KMS-11 (cell line): ENCODE measurements at regions not wholly inside any gene's neighbourhood (a gene's known extent, or its start where the extent isn't known, plus 50 kb on each side); places are given as distances from the start of the nearest gene placed in this dataset.

ENCODE experiments used
- H2AFZ ChIP-seq: fragments of 200-600 bp; sonication (generic); 2 replicates; pipeline ENCODE4 v1.6.1; 2016; ENCODE audit warnings: antibody characterized with exemption, mixed run types, low read depth
- H3K27ac ChIP-seq: fragments of 200-600 bp; sonication (generic); 2 replicates; pipeline ENCODE4 v1.6.1; 2016; ENCODE audit warnings: mild to moderate bottlenecking, mixed run types
- H3K27me3 ChIP-seq: fragments of 200-600 bp; sonication (generic); 2 replicates; pipeline ENCODE4 v1.6.1; 2017; ENCODE audit warnings: mild to moderate bottlenecking, low read depth, mixed run types, moderate library complexity; ENCODE audit not compliant: insufficient read depth
- H3K36me3 ChIP-seq: fragments of 200-600 bp; sonication (generic); 2 replicates; pipeline ENCODE4 v1.6.1; 2017; ENCODE audit warnings: mild to moderate bottlenecking, mixed run types; ENCODE audit not compliant: insufficient read depth
- H3K4me1 ChIP-seq: fragments of 200-600 bp; sonication (generic); 2 replicates; pipeline ENCODE4 v1.6.1; 2016; ENCODE audit warnings: mild to moderate bottlenecking, low read depth, mixed run types; ENCODE audit not compliant: poor library complexity, severe bottlenecking
- H3K4me2 ChIP-seq: fragments of 200-600 bp; sonication (generic); 2 replicates; pipeline ENCODE4 v1.7.0; 2016; ENCODE audit warnings: mild to moderate bottlenecking, mixed run types
- H3K4me3 ChIP-seq: fragments of 200-600 bp; sonication (generic); IDR thresholded peaks from 2 replicates; pipeline ENCODE4 v1.6.1; 2017; ENCODE audit warnings: low read depth, low read length, mixed read lengths; ENCODE audit not compliant: insufficient read depth
- H3K79me2 ChIP-seq: fragments of 200-600 bp; sonication (generic); 2 replicates; pipeline ENCODE4 v1.6.1; 2016; ENCODE audit warnings: low read depth, mixed run types; ENCODE audit not compliant: insufficient read depth
- H3K9ac ChIP-seq: fragments of 200-600 bp; sonication (generic); 2 replicates; pipeline ENCODE4 v1.6.1; 2016; ENCODE audit warnings: mild to moderate bottlenecking, mixed run types
- H4K20me1 ChIP-seq: fragments of 200-600 bp; sonication (generic); 2 replicates; pipeline ENCODE4 v1.6.1; 2016; ENCODE audit warnings: mild to moderate bottlenecking, mixed run types; ENCODE audit not compliant: insufficient read depth
- CTCF ChIP-seq: fragments of 200-600 bp; sonication (generic); conservative IDR thresholded peaks from 2 replicates; pipeline ENCODE4 v1.6.1; 2017; ENCODE audit warnings: low read depth, mild to moderate bottlenecking, antibody characterized with exemption, low read length, moderate library complexity, mixed read lengths

GRCh38 chr2:12606472-12607000, 110.2 kb upstream of the TRIB2 start:
- H3K27ac ChIP-seq = no peak overlapping the region
- H3K9ac ChIP-seq = no peak overlapping the region

GRCh38 chr2:12607971-12608370, 108.8 kb upstream of the TRIB2 start:
- Histone ChIP-seq H3K27me3 (no peaks in the 10 kb centered on the region), H3K4me3 (no peak overlapping the region), H3K9ac (no peak overlapping the region), H3K4me2 (no peak overlapping the region), H2AFZ (no peak overlapping the region), H3K79me2 (no peaks in the 10 kb centered on the region), H3K36me3 (no peaks in the 10 kb centered on the region), H3K4me1 (no peaks in the 10 kb centered on the region), H3K27ac (no peak overlapping the region), H4K20me1 (no peaks in the 10 kb centered on the region)
- TF ChIP-seq CTCF = no peak

More at GRCh38 chr2:12606472-12607000, 110.2 kb upstream of the TRIB2 start:
- Histone ChIP-seq H3K4me1 (no peaks in the 10 kb centered on the region), H3K4me2 (no peak overlapping the region), H2AFZ (no peak overlapping the region), H3K4me3 (no peak overlapping the region), H4K20me1 (no peaks in the 10 kb centered on the region), H3K27me3 (no peaks in the 10 kb centered on the region), H3K36me3 (no peaks in the 10 kb centered on the region), H3K79me2 (no peaks in the 10 kb centered on the region)
- no peak for TF ChIP-seq CTCF

GRCh38 chr2:12610314-12610713, 106.4 kb upstream of the TRIB2 start:
- Histone ChIP-seq H3K79me2 (no peaks in the 10 kb centered on the region), H3K27me3 (no peaks in the 10 kb centered on the region), H2AFZ (no peak overlapping the region), H3K4me2 (no peak overlapping the region), H3K36me3 (no peaks in the 10 kb centered on the region), H3K27ac (no peak overlapping the region), H4K20me1 (no peaks in the 10 kb centered on the region), H3K4me3 (no peak overlapping the region), H3K4me1 (no peaks in the 10 kb centered on the region), H3K9ac (no peak overlapping the region)
- no peak for TF ChIP-seq CTCF

- no peak overlapping the region for H3K4me2 ChIP-seq
Measured at GRCh38 chr2:12612168-12612567, 104.6 kb upstream of the TRIB2 start.

More at GRCh38 chr2:12612168-12612567, 104.6 kb upstream of the TRIB2 start:
- H3K27ac ChIP-seq = no peak overlapping the region
- H3K4me1 ChIP-seq = no peaks in the 10 kb centered on the region
- no peaks in the 10 kb centered on the region for H3K36me3 ChIP-seq
- H3K27me3 ChIP-seq = no peaks in the 10 kb centered on the region
- no peak for TF ChIP-seq CTCF
- H2AFZ ChIP-seq = no peak overlapping the region
- no peaks in the 10 kb centered on the region for H3K79me2 ChIP-seq
- H4K20me1 ChIP-seq = no peaks in the 10 kb centered on the region
- H3K4me3 ChIP-seq = no peak overlapping the region
- no peak overlapping the region for H3K9ac ChIP-seq
